Caco-2 (cell line): ENCODE measurements at regions not wholly inside any gene's neighbourhood (a gene's known extent, or its start where the extent isn't known, plus 50 kb on each side); places are given as distances from the start of the nearest gene placed in this dataset.

Experiments used
- BruUV-seq: library from RNA; stranded (reverse); fragments of 400-500 nt; replicated peaks from 2 replicates; lab custom pipeline; 2021; lab: Mats Ljungman, UMichigan
- CTCF ChIA-PET: fragments of 300-600 bp; sonication (Branson Sonifier 250); formaldehyde crosslinking; loops from one replicate; lab custom pipeline; 2022; ENCODE audit warnings: antibody characterized with exemption; lab: Charles Lee
- POLR2A ChIA-PET: fragments of 300-600 bp; sonication (Branson Sonifier 250); formaldehyde crosslinking; loops from one replicate; lab custom pipeline; 2022; ENCODE audit warnings: antibody characterized with exemption; lab: Charles Lee
- DNase-seq, 2 experiments: peaks; one replicate each; pipeline versions ENCODE4 v3.0.0 to v3.0.0-alpha.2; 2020 to 2022
- H3K27me3 ChIP-seq: replicated peaks from 2 replicates; pipeline ENCODE4 v1.6.0; 2011; ENCODE audit warnings: low read length; ENCODE audit not compliant: control insufficient read depth, insufficient read depth
- H3K36me3 ChIP-seq: 2 replicates; pipeline ENCODE4 v1.5.1; 2011; ENCODE audit warnings: low read length; ENCODE audit not compliant: control insufficient read depth, insufficient read depth
- H3K4me1 ChIP-seq: fragments of 250-450 bp; sonication (Bioruptor Pico); 2 replicates; pipeline ENCODE4 v1.5.1; 2020; ENCODE audit warnings: mild to moderate bottlenecking
- H3K4me3 ChIP-seq: 2 replicates; pipeline ENCODE4 v1.5.1; 2011; ENCODE audit warnings: low read depth, mild to moderate bottlenecking, control low read depth, low read length
- H3K9me3 ChIP-seq: fragments of 250-450 bp; sonication (Bioruptor Pico); 2 replicates; pipeline ENCODE4 v1.5.1; 2020; ENCODE audit warnings: mild to moderate bottlenecking, moderate library complexity
- H3K27ac Mint-ChIP-seq: one replicate; pipeline ENCODE4 v1.8.0; 2022; ENCODE audit warnings: mixed read lengths; ENCODE audit not compliant: unreplicated experiment
- H3K27me3 Mint-ChIP-seq: one replicate; pipeline ENCODE4 v1.8.0; 2022; ENCODE audit warnings: mixed read lengths; ENCODE audit not compliant: insufficient read depth, unreplicated experiment
- H3K36me3 Mint-ChIP-seq: one replicate; pipeline ENCODE4 v1.8.0; 2022; ENCODE audit warnings: mild to moderate bottlenecking, mixed read lengths; ENCODE audit not compliant: insufficient read depth, unreplicated experiment
- H3K4me1 Mint-ChIP-seq: one replicate; pipeline ENCODE4 v1.8.0; 2022; ENCODE audit warnings: low read depth, mixed read lengths; ENCODE audit not compliant: unreplicated experiment
- H3K4me3 Mint-ChIP-seq: one replicate; pipeline ENCODE4 v1.8.0; 2022; ENCODE audit warnings: mild to moderate bottlenecking, moderate library complexity, mixed read lengths; ENCODE audit not compliant: unreplicated experiment
- H3K9me3 Mint-ChIP-seq: one replicate; pipeline ENCODE4 v1.8.0; 2022; ENCODE audit warnings: mixed read lengths; ENCODE audit not compliant: unreplicated experiment
- CTCF ChIP-seq, 2 experiments: fragments of 200-600 bp in 1 of 2; IDR thresholded peaks; 1 replicate in 1 of 2; 2 replicates in 1 of 2; pipeline versions ENCODE4 v1.5.1 to v1.8.0; 2011 to 2022; ENCODE audit warnings: antibody characterized with exemption in 1 of 2, control low read depth in 1 of 2, inconsistent platforms in 1 of 2, low read depth in 1 of 2, low read length in 1 of 2, mild to moderate bottlenecking in 1 of 2, moderate library complexity in 1 of 2; ENCODE audit not compliant: insufficient read depth in 1 of 2, severe bottlenecking in 1 of 2, unreplicated experiment in 1 of 2
- intact Hi-C: fragments of 100-400 bp; cut with micrococcal nuclease; formaldehyde crosslinking; loops from one replicate; pipeline ENCODE4 v1.10.0; 2022; ENCODE audit not compliant: unreplicated experiment

GRCh38 chr12:83527810-83528209, 841.1 kb downstream of the TMTC2 start:
- no peak overlapping the region for H3K4me3 Mint-ChIP-seq
- H3K27me3 ChIP-seq, result no peaks in the 10 kb centered on the region
- H3K36me3 Mint-ChIP-seq, result no peaks in the 10 kb centered on the region
- H3K36me3 ChIP-seq, result no peaks in the 10 kb centered on the region
- H3K4me1 Mint-ChIP-seq, result no peaks in the 10 kb centered on the region
- DNase-seq, result no peak
- H3K9me3 ChIP-seq, result no peaks in the 10 kb centered on the region
- no TSS peak for BruUV-seq
- H3K27me3 Mint-ChIP-seq, result no peaks in the 10 kb centered on the region
- H3K4me1 ChIP-seq, result no peaks in the 10 kb centered on the region
- no peak overlapping the region for H3K4me3 ChIP-seq
- no peak for TF ChIP-seq CTCF (IDR thresholded peaks at IDR 0.05; ENCODE audit: insufficient read depth in 1 of 2, low read depth in 1 of 2, low read length in 1 of 2, severe bottlenecking in 1 of 2, unreplicated experiment in 1 of 2)
- CTCF ChIA-PET, result no interaction called here
- no peak overlapping the region for H3K27ac Mint-ChIP-seq
- no peaks in the 10 kb centered on the region for H3K9me3 Mint-ChIP-seq
- POLR2A ChIA-PET, result no interaction called here
- intact Hi-C loops, result no loop called here

GRCh38 chr12:83515306-83516026, 828.8 kb downstream of the TMTC2 start:
- Histone ChIP-seq H3K36me3 (no peaks in the 10 kb centered on the region), H3K9me3 (no peaks in the 10 kb centered on the region), H3K4me3 (no peak overlapping the region), H3K27me3 (no peaks in the 10 kb centered on the region), H3K4me1 (no peaks in the 10 kb centered on the region)
- ChIA-PET CTCF (no interaction called here), POLR2A (no interaction called here)
- no peak for DNase-seq
- no TSS peak for BruUV-seq
- TF ChIP-seq CTCF (IDR thresholded peaks at IDR 0.05; ENCODE audit: insufficient read depth in 1 of 2, low read depth in 1 of 2, low read length in 1 of 2, severe bottlenecking in 1 of 2, unreplicated experiment in 1 of 2), result no peak
- Mint-ChIP-seq H3K9me3 (no peaks in the 10 kb centered on the region), H3K4me3 (no peak overlapping the region), H3K36me3 (no peaks in the 10 kb centered on the region), H3K4me1 (no peaks in the 10 kb centered on the region), H3K27ac (no peak overlapping the region), H3K27me3 (no peaks in the 10 kb centered on the region)
- intact Hi-C loops, result no loop called here

- H3K9me3 Mint-ChIP-seq, result no peaks in the 10 kb centered on the region
- CTCF ChIA-PET, result no interaction called here
- H3K27me3 Mint-ChIP-seq, result no peaks in the 10 kb centered on the region
- Histone ChIP-seq H3K9me3 (no peaks in the 10 kb centered on the region), H3K4me1 (no peaks in the 10 kb centered on the region), H3K27me3 (no peaks in the 10 kb centered on the region), H3K36me3 (no peaks in the 10 kb centered on the region), H3K4me3 (no peak overlapping the region)
- no peak overlapping the region for H3K27ac Mint-ChIP-seq
- H3K36me3 Mint-ChIP-seq, result no peaks in the 10 kb centered on the region
- POLR2A ChIA-PET, result no interaction called here
- no peak for DNase-seq
- H3K4me1 Mint-ChIP-seq, result no peaks in the 10 kb centered on the region
- TF ChIP-seq CTCF (IDR thresholded peaks at IDR 0.05; ENCODE audit: insufficient read depth in 1 of 2, low read depth in 1 of 2, low read length in 1 of 2, severe bottlenecking in 1 of 2, unreplicated experiment in 1 of 2), result no peak
- intact Hi-C loops, result no loop called here
- BruUV-seq, result no TSS peak
- H3K4me3 Mint-ChIP-seq, result no peak overlapping the region
These were observed 827.7 kb downstream of the TMTC2 start for GRCh38 chr12:83514372-83514771.
